ENCODE measurements at regions not wholly inside any gene's neighbourhood (a gene's known extent, or its start where the extent isn't known, plus 50 kb on each side); places are given as distances from the start of the nearest gene placed in this dataset.
A peak's percentile ranks its signal among the peaks of the same experiment; 100 is the strongest.

DNA sequence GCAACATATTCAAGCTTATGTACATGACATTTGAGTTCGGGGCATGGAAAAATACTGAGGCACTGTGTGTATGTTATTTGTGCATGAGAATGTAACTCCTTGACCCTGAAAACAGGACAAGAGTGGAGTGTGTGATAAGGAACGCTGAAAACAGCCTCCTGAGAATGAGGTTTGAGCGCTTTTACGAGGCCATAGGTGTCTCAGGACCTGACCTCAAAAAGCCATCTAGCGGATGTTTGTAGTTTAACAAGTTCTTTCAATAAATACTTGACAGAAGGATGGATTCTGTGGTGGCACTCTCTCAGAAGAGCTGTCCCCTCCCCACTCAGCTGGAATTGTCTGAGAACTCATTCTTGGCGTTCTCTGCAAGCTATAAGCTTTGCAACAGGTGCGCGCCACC lies 350.5 kb upstream of the TMTC1 start:
- Histone ChIP-seq H3K9me3 (no peaks in the 10 kb centered on the region), H3K4me2 (no peak overlapping the region), H3K27ac (no peak overlapping the region), H3K4me3 (no peak overlapping the region), H3K4me1 (no peaks in the 10 kb centered on the region)
- POLR2A ChIA-PET: no interaction called here
- TF ChIP-seq NR3C1 (IDR thresholded peaks at IDR 0.05) (no peak), RAD21 (conservative IDR thresholded peaks at IDR 0.05 in 1 of 2, IDR thresholded peaks at IDR 0.05 in 1 of 2) (peak in 1 of 2 experiments; percentile 27; a peak in 2 of 5 replicates), SMC3 (IDR thresholded peaks at IDR 0.05) (0 out of 3 replicates have a peak, but pooled peaks have one; percentile 17), MAZ (IDR thresholded peaks at IDR 0.05; ENCODE audit: borderline replicate concordance, low read depth, low read length) (no peak)
- TF ChIP-seq, protein P1, sequence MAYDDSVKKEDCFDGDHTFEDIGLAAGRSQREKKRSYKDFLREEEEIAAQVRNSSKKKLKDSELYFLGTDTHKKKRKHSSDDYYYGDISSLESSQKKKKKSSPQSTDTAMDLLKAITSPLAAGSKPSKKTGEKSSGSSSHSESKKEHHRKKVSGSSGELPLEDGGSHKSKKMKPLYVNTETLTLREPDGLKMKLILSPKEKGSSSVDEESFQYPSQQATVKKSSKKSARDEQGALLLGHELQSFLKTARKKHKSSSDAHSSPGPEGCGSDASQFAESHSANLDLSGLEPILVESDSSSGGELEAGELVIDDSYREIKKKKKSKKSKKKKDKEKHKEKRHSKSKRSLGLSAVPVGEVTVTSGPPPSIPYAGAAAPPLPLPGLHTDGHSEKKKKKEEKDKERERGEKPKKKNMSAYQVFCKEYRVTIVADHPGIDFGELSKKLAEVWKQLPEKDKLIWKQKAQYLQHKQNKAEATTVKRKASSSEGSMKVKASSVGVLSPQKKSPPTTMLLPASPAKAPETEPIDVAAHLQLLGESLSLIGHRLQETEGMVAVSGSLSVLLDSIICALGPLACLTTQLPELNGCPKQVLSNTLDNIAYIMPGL (CRISPR knock-in tag; IDR thresholded peaks at IDR 0.05; ENCODE audit: borderline replicate concordance): no peak
- 26% methylated on average over 8 of the region's 8 CpGs for WGBS (ENCODE audit: missing lambda C conversion rate)
- peak; percentile 68 to 82; a peak in 3 of 6 replicates for ATAC-seq
- CTCF ChIA-PET: interaction anchor here (0.6 to 1.5 kb wide), 6 partner anchors 11 to 617 kb away, joined by 3 to 7 read pairs (median 3); no protein-coding TSS in a partner anchor
- no peak for FAIRE-seq
- peak; percentile 13 to 49 for DNase-seq (ENCODE audit: low read depth in 1 of 2, low spot score in 1 of 2)

DNA sequence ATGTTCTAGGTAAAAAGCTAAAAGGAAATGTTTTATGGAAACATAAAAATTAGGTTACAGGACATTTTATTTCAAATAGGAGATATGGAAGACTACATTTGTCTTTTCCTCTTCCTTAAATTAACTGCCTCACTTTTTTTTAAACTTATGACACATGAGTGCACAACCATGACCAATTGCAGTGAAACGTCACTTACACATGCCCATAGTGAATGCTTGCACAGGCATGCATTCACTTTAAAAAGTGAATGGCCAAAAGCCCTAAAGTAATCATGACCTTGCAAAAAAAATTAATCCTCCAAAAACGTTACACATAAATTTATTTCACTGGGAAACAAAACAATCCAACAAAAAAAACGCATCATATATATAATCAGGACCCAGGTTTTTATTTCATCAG lies 343.2 kb upstream of the TMTC1 start:
- no peak overlapping the region for H3K4me3 ChIP-seq
- no peak for TF ChIP-seq CBX2 (IDR thresholded peaks at IDR 0.05; ENCODE audit: borderline replicate concordance, low read depth)
- TF ChIP-seq ESRRA (IDR thresholded peaks at IDR 0.05; ENCODE audit: borderline replicate concordance, low read length): no peak
- no peak for TF ChIP-seq KDM5A (IDR thresholded peaks at IDR 0.05)
- peak; percentile 14 for TF ChIP-seq MAFK (IDR thresholded peaks at IDR 0.05; ENCODE audit: partially characterized antibody)
- no peak for ATAC-seq
- FAIRE-seq: no peak
- no peaks in the 10 kb centered on the region for H3K4me1 ChIP-seq
- CTCF ChIA-PET: no interaction called here
- POLR2A ChIA-PET: no interaction called here
- WGBS (ENCODE audit: missing lambda C conversion rate): 3% methylated on average over 3 of the region's 3 CpGs
- no peak overlapping the region for H3K27ac ChIP-seq
- no peak for DNase-seq (ENCODE audit: low read depth in 1 of 2, low spot score in 1 of 2)
- no peak overlapping the region for H3K4me2 ChIP-seq
- no peaks in the 10 kb centered on the region for H3K9me3 ChIP-seq

DNA sequence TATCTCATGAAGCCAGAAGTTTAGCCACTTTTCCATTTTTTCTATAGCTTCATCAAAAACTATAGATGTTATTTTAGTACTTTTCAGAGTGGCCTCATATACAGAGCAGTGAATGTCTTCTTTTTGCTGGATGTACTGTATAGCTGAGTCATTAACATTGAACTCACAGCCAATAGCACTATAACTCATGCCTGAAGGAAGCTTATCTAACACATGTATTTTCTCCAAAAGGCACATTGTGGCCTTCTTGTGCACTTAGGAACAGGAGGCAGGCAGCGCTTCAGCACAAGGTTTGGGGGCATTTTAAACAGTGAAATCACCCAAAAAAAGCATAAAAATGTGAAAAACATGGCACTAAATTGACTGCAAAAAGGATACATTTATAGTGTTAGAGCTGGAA lies 336.8 kb upstream of the TMTC1 start:
- CTCF ChIA-PET: no interaction called here

DNA sequence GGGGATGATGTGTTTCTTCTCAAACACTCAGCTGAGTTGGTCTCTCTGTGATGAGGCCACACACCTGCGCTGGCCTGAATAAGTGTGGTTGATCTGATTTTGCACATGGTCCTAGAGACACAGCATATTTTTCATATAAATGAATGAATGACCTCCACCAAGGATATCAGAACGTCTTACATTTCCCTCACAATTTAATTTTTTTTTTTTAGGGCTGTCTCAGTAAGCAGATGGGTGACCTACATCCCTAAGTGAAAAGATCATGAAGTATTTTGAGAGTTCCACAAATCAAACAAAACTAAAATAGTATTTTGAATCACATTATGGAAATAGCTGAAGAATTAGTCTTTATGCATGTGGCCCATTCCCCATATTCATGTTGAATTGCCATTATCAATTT lies 333.7 kb upstream of the TMTC1 start:
- TF ChIP-seq FOSL2 (IDR thresholded peaks at IDR 0.05) (no peak), FOSL2 (CRISPR knock-in tag; IDR thresholded peaks at IDR 0.05) (no peak), NPAS2 (CRISPR knock-in tag; IDR thresholded peaks at IDR 0.05; ENCODE audit: borderline replicate concordance) (no peak), RNF2 (IDR thresholded peaks at IDR 0.05; ENCODE audit: borderline replicate concordance, low read depth) (no peak), PHF8 (IDR thresholded peaks at IDR 0.05; ENCODE audit: borderline replicate concordance, low read depth) (no peak), MAFK (IDR thresholded peaks at IDR 0.05; ENCODE audit: partially characterized antibody) (no peak), KDM1A (IDR thresholded peaks at IDR 0.05; ENCODE audit: low read depth) (no peak), CHD2 (IDR thresholded peaks at IDR 0.05; ENCODE audit: low read length, partially characterized antibody) (no peak), RAD21 (conservative IDR thresholded peaks at IDR 0.05 in 1 of 2, IDR thresholded peaks at IDR 0.05 in 1 of 2) (no peak), EHMT2 (IDR thresholded peaks at IDR 0.05; ENCODE audit: low read depth) (no peak), CEBPB (IDR thresholded peaks at IDR 0.05) (no peak), ZSCAN20 (CRISPR knock-in tag; IDR thresholded peaks at IDR 0.05) (no peak), FOXS1 (CRISPR knock-in tag; IDR thresholded peaks at IDR 0.05) (no peak)
- TF ChIP-seq, protein P2, sequence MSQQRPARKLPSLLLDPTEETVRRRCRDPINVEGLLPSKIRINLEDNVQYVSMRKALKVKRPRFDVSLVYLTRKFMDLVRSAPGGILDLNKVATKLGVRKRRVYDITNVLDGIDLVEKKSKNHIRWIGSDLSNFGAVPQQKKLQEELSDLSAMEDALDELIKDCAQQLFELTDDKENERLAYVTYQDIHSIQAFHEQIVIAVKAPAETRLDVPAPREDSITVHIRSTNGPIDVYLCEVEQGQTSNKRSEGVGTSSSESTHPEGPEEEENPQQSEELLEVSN (IDR thresholded peaks at IDR 0.05; ENCODE audit: borderline replicate concordance, low read depth): no peak
- TF ChIP-seq, protein P3, sequence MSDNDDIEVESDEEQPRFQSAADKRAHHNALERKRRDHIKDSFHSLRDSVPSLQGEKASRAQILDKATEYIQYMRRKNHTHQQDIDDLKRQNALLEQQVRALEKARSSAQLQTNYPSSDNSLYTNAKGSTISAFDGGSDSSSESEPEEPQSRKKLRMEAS (IDR thresholded peaks at IDR 0.05): no peak
- ChIA-PET CTCF (no interaction called here), POLR2A (no interaction called here)
- H3K4me2 ChIP-seq: no peak overlapping the region
- no peaks in the 10 kb centered on the region for H3K4me1 ChIP-seq
- no peaks in the 10 kb centered on the region for H3K9me3 ChIP-seq
- WGBS (ENCODE audit: missing lambda C conversion rate): 0% methylated on average over 2 of the region's 2 CpGs
- DNase-seq (ENCODE audit: low read depth in 1 of 2, low spot score in 1 of 2) (no peak), FAIRE-seq (no peak), ATAC-seq (no peak)
- no peak overlapping the region for H3K4me3 ChIP-seq
- H3K27ac ChIP-seq: no peak overlapping the region

More for the DNA sequence above, 336.8 kb upstream of the TMTC1 start:
- FAIRE-seq: no peak
- 0% methylated on average over 1 of the region's 1 CpG for WGBS (ENCODE audit: missing lambda C conversion rate)
- Histone ChIP-seq H3K4me3 (no peak overlapping the region), H3K9me3 (no peaks in the 10 kb centered on the region), H3K27ac (no peak overlapping the region), H3K4me1 (no peaks in the 10 kb centered on the region), H3K4me2 (no peak overlapping the region)
- POLR2A ChIA-PET: no interaction called here
- no peak for ATAC-seq
- no peak for DNase-seq (ENCODE audit: low read depth in 1 of 2, low spot score in 1 of 2)
- TF ChIP-seq SMC3 (IDR thresholded peaks at IDR 0.05) (no peak), ZFP36 (IDR thresholded peaks at IDR 0.05; ENCODE audit: borderline replicate concordance, partially characterized antibody) (no peak), NR3C1 (IDR thresholded peaks at IDR 0.05) (no peak), ZSCAN20 (CRISPR knock-in tag; IDR thresholded peaks at IDR 0.05) (no peak), CBX8 (IDR thresholded peaks at IDR 0.05) (no peak)
- TF ChIP-seq, protein P4, sequence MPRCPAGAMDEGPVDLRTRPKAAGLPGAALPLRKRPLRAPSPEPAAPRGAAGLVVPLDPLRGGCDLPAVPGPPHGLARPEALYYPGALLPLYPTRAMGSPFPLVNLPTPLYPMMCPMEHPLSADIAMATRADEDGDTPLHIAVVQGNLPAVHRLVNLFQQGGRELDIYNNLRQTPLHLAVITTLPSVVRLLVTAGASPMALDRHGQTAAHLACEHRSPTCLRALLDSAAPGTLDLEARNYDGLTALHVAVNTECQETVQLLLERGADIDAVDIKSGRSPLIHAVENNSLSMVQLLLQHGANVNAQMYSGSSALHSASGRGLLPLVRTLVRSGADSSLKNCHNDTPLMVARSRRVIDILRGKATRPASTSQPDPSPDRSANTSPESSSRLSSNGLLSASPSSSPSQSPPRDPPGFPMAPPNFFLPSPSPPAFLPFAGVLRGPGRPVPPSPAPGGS (IDR thresholded peaks at IDR 0.05): no peak

Data from A549 (cell line).